ENCODE measurements at regions not wholly inside any gene's neighbourhood (a gene's known extent, or its start where the extent isn't known, plus 50 kb on each side); places are given as distances from the start of the nearest gene placed in this dataset.

DNA sequence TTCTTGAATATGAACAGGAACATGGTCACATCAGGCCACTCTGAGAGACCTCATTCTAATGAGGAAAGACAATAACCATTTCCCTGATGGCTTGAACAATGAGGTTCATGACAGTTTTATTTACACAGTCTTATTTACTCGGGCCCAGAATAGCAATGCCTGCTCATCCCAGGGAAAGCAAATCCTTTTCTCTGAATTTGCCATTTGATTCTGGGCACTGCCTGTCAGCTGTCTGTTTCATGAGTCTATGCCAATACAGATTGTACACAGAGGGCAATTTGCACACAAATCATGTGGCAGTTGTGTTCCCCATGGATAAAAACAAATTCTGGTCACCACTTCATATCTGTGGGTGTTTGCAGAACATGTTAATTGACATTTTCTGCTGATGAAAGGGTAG is 492.5 kb downstream of the ACTL7B start:
- Histone ChIP-seq H3K9ac (ENCODE audit: low read length) (no peak overlapping the region), H3K27me3 (replicated peaks; ENCODE audit: control insufficient read depth, insufficient read depth, low read length) (no peaks in the 10 kb centered on the region), H3K9me3 (ENCODE audit: control insufficient read depth, low read length) (no peaks in the 10 kb centered on the region), H3K4me1 (ENCODE audit: control insufficient read depth, insufficient read depth, low read length) (no peaks in the 10 kb centered on the region), H3K4me3 (ENCODE audit: low read length) (no peak overlapping the region), H3K36me3 (ENCODE audit: control insufficient read depth, insufficient read depth, low read length, severe bottlenecking) (no peaks in the 10 kb centered on the region)
- no peak for DNase-seq (ENCODE audit: low read depth)

DNA sequence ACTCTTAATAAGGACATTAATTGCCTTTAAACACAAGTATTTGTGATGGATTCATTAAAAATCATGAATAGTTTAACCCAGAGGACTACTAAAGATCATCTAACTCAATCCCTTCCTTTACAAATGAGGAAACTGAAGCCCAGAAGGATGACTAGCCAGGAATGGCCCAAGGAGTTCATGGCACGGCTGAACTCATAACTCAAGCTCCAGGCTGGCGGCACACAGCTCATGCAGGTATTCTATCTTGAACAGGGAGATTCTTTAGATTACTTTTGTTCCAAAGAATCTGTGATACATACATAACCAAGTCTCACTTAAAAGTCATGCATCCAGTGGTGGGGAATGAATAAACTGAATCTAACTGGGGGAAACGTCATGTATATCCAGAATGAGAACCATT is 495.5 kb downstream of the ACTL7B start:
- DNase-seq (ENCODE audit: low read depth) = no peak
- H3K9me3 ChIP-seq (ENCODE audit: control insufficient read depth, low read length) = no peaks in the 10 kb centered on the region
- no peak overlapping the region for H3K9ac ChIP-seq (ENCODE audit: low read length)
- H3K4me1 ChIP-seq (ENCODE audit: control insufficient read depth, insufficient read depth, low read length) = no peaks in the 10 kb centered on the region
- no peaks in the 10 kb centered on the region for H3K36me3 ChIP-seq (ENCODE audit: control insufficient read depth, insufficient read depth, low read length, severe bottlenecking)
- H3K27me3 ChIP-seq (replicated peaks; ENCODE audit: control insufficient read depth, insufficient read depth, low read length) = no peaks in the 10 kb centered on the region
- no peak overlapping the region for H3K4me3 ChIP-seq (ENCODE audit: low read length)

DNA sequence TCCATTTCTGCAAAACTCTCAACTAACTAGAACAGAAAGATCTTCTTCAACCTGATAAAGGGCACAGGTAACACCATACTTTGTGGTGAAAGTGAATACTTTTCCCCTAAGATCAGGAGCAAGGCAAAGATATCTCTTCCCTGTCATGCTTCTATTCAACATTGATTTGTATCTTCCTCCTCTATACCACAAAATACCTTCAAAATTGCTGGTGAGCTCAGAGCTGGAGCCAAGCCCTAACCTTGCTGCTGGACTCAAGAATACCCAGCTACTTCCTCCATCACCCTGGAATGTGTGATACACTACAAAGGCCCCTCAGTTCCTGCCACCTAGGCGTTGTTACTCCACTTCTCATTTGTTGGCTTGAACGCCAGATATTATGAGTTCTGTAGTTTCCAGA is 499.0 kb downstream of the ACTL7B start:
- H3K9me3 ChIP-seq (ENCODE audit: control insufficient read depth, low read length) = no peaks in the 10 kb centered on the region

DNA sequence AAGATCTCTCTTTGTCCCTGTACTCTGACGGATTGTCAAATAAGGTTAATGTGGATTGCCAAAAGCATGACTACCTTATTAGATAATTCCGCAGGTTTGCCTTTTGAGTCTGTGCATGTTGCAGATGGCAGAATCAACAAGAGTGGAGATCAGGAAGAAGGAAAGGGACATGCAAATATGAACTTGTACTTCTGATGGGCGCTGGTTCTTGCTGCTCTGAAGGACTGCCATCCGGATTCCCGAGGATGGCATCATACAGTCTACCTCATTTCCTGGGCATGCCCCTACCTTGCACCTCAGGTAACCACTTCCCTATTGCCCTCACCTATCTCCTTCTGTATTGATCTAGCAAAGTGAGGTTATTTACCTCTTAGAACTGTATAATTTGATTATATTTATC is 504.2 kb downstream of the ACTL7B start:
- no peak for DNase-seq (ENCODE audit: low read depth)
- no peak overlapping the region for H3K9ac ChIP-seq (ENCODE audit: low read length)
- peaks cover 8% of the 10 kb centered on the region for H3K4me1 ChIP-seq (ENCODE audit: control insufficient read depth, insufficient read depth, low read length)
- no peaks in the 10 kb centered on the region for H3K36me3 ChIP-seq (ENCODE audit: control insufficient read depth, insufficient read depth, low read length, severe bottlenecking)
- H3K27me3 ChIP-seq (replicated peaks; ENCODE audit: control insufficient read depth, insufficient read depth, low read length) = no peaks in the 10 kb centered on the region
- H3K4me3 ChIP-seq (ENCODE audit: low read length) = no peak overlapping the region
- no peaks in the 10 kb centered on the region for H3K9me3 ChIP-seq (ENCODE audit: control insufficient read depth, low read length)

More for the DNA sequence above, 499.0 kb downstream of the ACTL7B start:
- Histone ChIP-seq H3K36me3 (ENCODE audit: control insufficient read depth, insufficient read depth, low read length, severe bottlenecking) (no peaks in the 10 kb centered on the region), H3K27me3 (replicated peaks; ENCODE audit: control insufficient read depth, insufficient read depth, low read length) (no peaks in the 10 kb centered on the region), H3K4me1 (ENCODE audit: control insufficient read depth, insufficient read depth, low read length) (no peaks in the 10 kb centered on the region), H3K4me3 (ENCODE audit: low read length) (no peak overlapping the region), H3K9ac (ENCODE audit: low read length) (no peak overlapping the region)
- no peak for DNase-seq (ENCODE audit: low read depth)

DNA sequence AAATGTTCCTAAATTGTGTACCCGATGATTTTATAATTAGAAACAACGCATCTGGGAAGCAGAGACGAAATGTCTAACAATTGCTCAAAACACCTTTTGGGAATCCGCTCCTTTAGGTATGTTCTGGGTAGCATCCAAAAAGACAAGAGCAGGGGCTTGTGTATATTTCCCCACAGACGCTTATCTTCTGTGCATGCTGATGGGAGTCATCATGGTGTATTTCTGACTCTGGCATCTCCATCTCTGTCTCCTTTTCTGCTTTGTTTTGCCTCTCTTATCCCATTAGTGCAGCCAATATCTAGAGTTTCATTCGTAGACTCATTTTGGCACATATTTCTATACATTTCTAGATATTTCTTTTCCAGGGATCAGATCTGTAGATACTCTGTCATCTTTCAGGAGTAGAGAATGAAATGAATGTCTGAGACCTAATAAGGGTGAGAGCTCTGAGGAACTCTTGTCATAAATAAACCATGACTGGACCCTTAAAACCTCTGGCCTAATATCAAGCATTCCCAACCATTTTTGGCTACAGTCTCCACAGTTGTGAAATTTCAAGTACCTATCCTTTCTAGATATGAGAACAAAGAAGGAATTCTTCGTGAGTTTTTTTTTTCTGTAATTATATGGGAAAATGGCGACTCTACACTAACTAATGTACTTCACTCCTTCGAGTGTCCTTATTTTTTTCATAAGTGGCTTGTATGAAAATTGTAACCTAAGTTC is 508.2 kb downstream of the ACTL7B start:
- Histone ChIP-seq H3K27me3 (replicated peaks; ENCODE audit: control insufficient read depth, insufficient read depth, low read length) (no peaks in the 10 kb centered on the region), H3K9ac (ENCODE audit: low read length) (no peak overlapping the region), H3K4me3 (ENCODE audit: low read length) (no peak overlapping the region), H3K36me3 (ENCODE audit: control insufficient read depth, insufficient read depth, low read length, severe bottlenecking) (no peaks in the 10 kb centered on the region), H3K4me1 (ENCODE audit: control insufficient read depth, insufficient read depth, low read length) (peaks cover 8% of the 10 kb centered on the region), H3K9me3 (ENCODE audit: control insufficient read depth, low read length) (no peaks in the 10 kb centered on the region)
- no peak for DNase-seq (ENCODE audit: low read depth)

DNA sequence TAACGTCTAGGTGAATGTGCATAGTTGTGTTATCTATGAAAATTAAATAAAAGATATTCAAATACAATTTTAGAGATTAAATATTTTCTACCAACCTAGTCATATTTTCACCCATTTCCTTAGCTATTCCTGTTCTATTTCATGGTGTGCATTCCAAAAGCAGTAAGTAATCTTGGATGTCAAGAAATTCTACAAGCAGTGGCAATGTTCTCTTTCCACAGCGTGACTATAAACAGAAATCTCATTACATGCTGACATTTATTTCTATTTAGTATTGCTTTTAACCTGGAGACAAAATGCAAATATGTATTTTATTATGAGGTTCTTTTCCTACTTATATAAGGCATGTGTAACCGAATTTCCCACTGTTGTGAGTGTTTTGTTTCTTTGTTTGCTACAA is 510.0 kb downstream of the ACTL7B start:
- DNase-seq (ENCODE audit: low read depth) = peak; percentile 48
- H3K9ac ChIP-seq (ENCODE audit: low read length) = no peak overlapping the region
- no peaks in the 10 kb centered on the region for H3K36me3 ChIP-seq (ENCODE audit: control insufficient read depth, insufficient read depth, low read length, severe bottlenecking)
- H3K4me1 ChIP-seq (ENCODE audit: control insufficient read depth, insufficient read depth, low read length) = peaks cover 8% of the 10 kb centered on the region
- H3K4me3 ChIP-seq (ENCODE audit: low read length) = no peak overlapping the region
- no peaks in the 10 kb centered on the region for H3K9me3 ChIP-seq (ENCODE audit: control insufficient read depth, low read length)
- H3K27me3 ChIP-seq (replicated peaks; ENCODE audit: control insufficient read depth, insufficient read depth, low read length) = no peaks in the 10 kb centered on the region

DNA sequence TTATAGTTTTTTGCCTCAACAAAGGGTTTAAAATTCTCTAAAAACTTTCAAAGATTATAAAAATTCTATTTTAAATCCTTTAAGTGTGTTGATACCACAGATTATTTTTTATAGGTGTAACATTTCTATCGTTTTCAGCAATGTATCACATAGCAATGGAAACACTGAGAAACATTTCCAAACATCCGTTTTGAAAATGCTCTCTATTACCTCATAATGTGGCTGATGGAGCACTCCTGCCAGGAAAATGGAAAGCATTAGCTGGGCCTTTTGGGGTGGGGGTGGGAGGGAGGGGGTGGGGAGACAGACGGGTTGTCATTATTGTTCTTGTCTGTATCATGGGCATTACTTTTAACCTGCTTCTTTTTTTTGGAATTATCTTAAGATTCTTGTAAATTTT is 516.5 kb downstream of the ACTL7B start:
- Histone ChIP-seq H3K4me3 (ENCODE audit: low read length) (no peak overlapping the region), H3K36me3 (ENCODE audit: control insufficient read depth, insufficient read depth, low read length, severe bottlenecking) (no peaks in the 10 kb centered on the region), H3K27me3 (replicated peaks; ENCODE audit: control insufficient read depth, insufficient read depth, low read length) (no peaks in the 10 kb centered on the region), H3K9ac (ENCODE audit: low read length) (no peak overlapping the region), H3K4me1 (ENCODE audit: control insufficient read depth, insufficient read depth, low read length) (no peaks in the 10 kb centered on the region), H3K9me3 (ENCODE audit: control insufficient read depth, low read length) (no peaks in the 10 kb centered on the region)
- no peak for DNase-seq (ENCODE audit: low read depth)

DNA sequence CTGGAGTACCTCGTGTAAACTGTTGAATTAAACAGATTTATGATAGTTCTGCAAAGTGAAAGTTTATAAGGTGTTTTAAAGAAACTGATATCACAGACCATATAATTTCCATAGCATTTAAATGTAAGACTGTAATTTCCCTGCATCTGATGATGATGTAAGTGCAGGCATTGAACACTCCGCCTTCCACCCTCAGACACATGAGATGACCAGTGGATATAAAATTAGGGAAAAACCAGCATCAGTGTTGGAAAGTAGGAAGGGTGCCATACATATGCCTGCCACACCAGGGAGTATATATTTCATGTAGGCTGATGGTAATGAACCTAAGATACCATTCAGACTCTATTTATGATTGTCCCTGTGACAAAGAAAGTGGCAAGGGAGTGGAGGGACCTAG is 519.2 kb downstream of the ACTL7B start:
- Histone ChIP-seq H3K27me3 (replicated peaks; ENCODE audit: control insufficient read depth, insufficient read depth, low read length) (no peaks in the 10 kb centered on the region), H3K36me3 (ENCODE audit: control insufficient read depth, insufficient read depth, low read length, severe bottlenecking) (no peaks in the 10 kb centered on the region)

DNA sequence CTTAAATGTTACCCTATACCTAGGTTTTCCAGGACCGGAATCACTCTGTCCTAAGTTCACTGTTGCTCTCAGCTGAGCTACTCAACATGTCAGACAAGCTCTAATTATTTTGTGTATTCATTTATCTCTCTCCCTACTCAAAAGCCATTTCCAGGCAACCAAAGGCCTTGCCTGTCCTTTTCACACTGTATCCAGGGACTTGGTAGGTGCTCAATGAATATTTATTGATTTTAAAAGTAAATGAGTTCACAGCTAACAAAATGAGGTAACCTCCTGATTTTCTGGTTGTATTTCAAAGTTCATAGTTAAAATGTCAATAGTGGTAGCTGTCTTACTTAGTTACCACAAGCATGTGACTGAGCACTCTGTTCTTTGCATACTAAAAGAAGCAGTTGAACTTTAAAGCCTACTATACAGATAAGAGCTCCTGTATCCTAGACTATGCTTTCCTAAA is 522.2 kb downstream of the ACTL7B start:
- peak; percentile 13 for DNase-seq (ENCODE audit: low read depth)
- H3K36me3 ChIP-seq (ENCODE audit: control insufficient read depth, insufficient read depth, low read length, severe bottlenecking) = no peaks in the 10 kb centered on the region
- H3K9ac ChIP-seq (ENCODE audit: low read length) = no peak overlapping the region
- no peak overlapping the region for H3K4me3 ChIP-seq (ENCODE audit: low read length)
- no peaks in the 10 kb centered on the region for H3K4me1 ChIP-seq (ENCODE audit: control insufficient read depth, insufficient read depth, low read length)
- peaks cover under 1% of the 10 kb centered on the region for H3K9me3 ChIP-seq (ENCODE audit: control insufficient read depth, low read length)
- no peaks in the 10 kb centered on the region for H3K27me3 ChIP-seq (replicated peaks; ENCODE audit: control insufficient read depth, insufficient read depth, low read length)

More for the DNA sequence above, 519.2 kb downstream of the ACTL7B start:
- Histone ChIP-seq H3K4me1 (ENCODE audit: control insufficient read depth, insufficient read depth, low read length) (no peaks in the 10 kb centered on the region), H3K4me3 (ENCODE audit: low read length) (no peak overlapping the region), H3K9me3 (ENCODE audit: control insufficient read depth, low read length) (no peaks in the 10 kb centered on the region), H3K9ac (ENCODE audit: low read length) (no peak overlapping the region)
- DNase-seq (ENCODE audit: low read depth) = no peak

DNA sequence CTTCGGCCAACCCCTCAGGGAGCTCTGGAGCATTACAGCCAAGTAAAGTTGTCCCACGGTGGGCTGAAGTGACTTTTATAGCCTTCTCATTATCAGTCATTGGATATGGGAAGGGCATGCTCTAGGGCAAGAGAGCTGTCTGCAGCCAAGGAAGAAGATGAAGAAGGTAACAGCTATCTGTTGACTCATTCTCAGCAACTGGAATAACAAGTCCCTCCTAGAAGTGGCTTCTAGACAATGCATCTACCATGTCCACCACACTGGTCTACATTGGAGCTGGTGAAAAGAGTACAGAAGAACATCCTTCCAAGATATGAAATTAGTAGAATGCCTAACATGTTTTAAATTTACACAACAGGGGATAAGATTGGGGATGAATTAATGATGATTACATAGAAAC is 524.2 kb downstream of the ACTL7B start:
- Histone ChIP-seq H3K27me3 (replicated peaks; ENCODE audit: control insufficient read depth, insufficient read depth, low read length) (no peaks in the 10 kb centered on the region), H3K36me3 (ENCODE audit: control insufficient read depth, insufficient read depth, low read length, severe bottlenecking) (no peaks in the 10 kb centered on the region), H3K4me1 (ENCODE audit: control insufficient read depth, insufficient read depth, low read length) (no peaks in the 10 kb centered on the region), H3K9me3 (ENCODE audit: control insufficient read depth, low read length) (peaks cover 21% of the 10 kb centered on the region), H3K4me3 (ENCODE audit: low read length) (no peak overlapping the region), H3K9ac (ENCODE audit: low read length) (no peak overlapping the region)
- DNase-seq (ENCODE audit: low read depth) = no peak

DNA sequence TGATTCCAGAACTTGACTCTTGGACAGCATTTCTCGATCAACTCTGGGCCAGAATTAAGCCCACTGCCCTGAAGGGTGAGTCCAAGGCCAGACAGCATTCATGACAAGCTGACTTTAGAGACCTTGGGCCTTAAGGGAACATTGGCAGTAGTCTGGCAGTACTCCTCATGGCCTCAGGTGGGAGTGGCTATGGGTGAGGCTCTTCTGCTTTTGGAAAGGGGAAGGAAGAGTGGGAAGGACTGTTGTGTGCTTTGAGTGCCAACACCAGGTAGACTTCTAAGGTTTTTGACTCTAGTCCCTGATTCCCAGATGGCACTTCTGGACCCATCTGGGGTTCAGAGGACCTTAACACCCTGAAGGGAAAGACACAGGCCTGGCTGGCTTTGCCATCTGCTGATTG is 530.4 kb downstream of the ACTL7B start:
- Histone ChIP-seq H3K4me1 (ENCODE audit: control insufficient read depth, insufficient read depth, low read length) (no peaks in the 10 kb centered on the region), H3K4me3 (ENCODE audit: low read length) (no peak overlapping the region), H3K9me3 (ENCODE audit: control insufficient read depth, low read length) (peaks cover 22% of the 10 kb centered on the region), H3K27me3 (replicated peaks; ENCODE audit: control insufficient read depth, insufficient read depth, low read length) (no peaks in the 10 kb centered on the region), H3K36me3 (ENCODE audit: control insufficient read depth, insufficient read depth, low read length, severe bottlenecking) (no peaks in the 10 kb centered on the region), H3K9ac (ENCODE audit: low read length) (no peak overlapping the region)
- no peak for DNase-seq (ENCODE audit: low read depth)

DNA sequence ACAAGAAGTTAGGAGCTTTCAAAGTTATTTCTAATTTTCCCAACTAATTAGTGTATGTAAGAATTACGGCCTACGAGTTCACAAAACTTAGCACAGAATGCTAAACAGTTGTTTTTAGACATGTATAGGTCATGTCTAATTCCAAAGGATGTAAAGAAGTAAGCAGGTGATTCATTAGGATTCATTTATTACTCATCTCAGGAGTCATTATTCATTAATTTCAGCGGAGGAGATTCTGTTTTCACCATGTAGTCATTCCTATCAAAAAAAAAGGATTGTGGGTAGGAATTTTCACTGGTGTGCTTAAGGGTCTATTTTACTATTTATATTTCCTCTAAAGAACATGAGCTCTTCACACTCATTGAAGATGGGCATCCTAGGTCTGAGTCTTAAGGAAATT is 532.2 kb downstream of the ACTL7B start:
- H3K9ac ChIP-seq (ENCODE audit: low read length) = no peak overlapping the region
- H3K36me3 ChIP-seq (ENCODE audit: control insufficient read depth, insufficient read depth, low read length, severe bottlenecking) = no peaks in the 10 kb centered on the region
- no peaks in the 10 kb centered on the region for H3K4me1 ChIP-seq (ENCODE audit: control insufficient read depth, insufficient read depth, low read length)
- no peaks in the 10 kb centered on the region for H3K27me3 ChIP-seq (replicated peaks; ENCODE audit: control insufficient read depth, insufficient read depth, low read length)
- no peak overlapping the region for H3K4me3 ChIP-seq (ENCODE audit: low read length)
- DNase-seq (ENCODE audit: low read depth) = no peak
- peaks cover 22% of the 10 kb centered on the region for H3K9me3 ChIP-seq (ENCODE audit: control insufficient read depth, low read length)
